ENCODE measurements at regions not wholly inside any gene's neighbourhood (a gene's known extent, or its start where the extent isn't known, plus 50 kb on each side); places are given as distances from the start of the nearest gene placed in this dataset.
"Not testable (repeated sequence)": the region's sequence is repeated elsewhere in the genome, so short reads cannot be mapped to it uniquely, and the experiment has no call there.

DNA sequence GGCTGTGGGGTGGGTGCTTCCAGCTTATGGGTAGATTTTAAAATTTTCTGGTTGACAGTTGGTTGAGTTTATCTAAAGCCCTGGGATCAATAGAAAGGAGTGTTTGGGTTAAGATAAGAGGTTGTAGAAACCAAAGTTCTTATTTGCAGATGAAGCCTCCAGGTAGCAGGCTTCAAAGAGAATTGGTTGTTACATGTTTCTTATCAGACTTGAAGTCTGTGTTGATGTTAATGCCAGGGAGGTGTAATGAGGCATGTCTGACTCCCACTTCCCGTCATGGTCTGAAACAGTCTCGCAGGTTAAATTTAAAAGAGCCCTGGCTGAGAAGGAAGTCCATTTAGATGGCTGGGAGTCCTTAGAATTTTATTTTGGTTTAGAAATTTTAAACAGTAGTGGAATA is 165.2 kb upstream of the TMEM72 start:
- no peak for DNase-seq (ENCODE audit: low read depth)

GRCh38 chr10:44747593-44748172 is 163.5 kb upstream of the TMEM72 start:
- DNase-seq (ENCODE audit: low read depth): no peak

GRCh38 chr10:44749151-44749550 is 162.0 kb upstream of the TMEM72 start:
- DNase-seq (ENCODE audit: low read depth): no peak

GRCh38 chr10:44752451-44753441 is 158.4 kb upstream of the TMEM72 start:
- DNase-seq (ENCODE audit: low read depth): no peak

GRCh38 chr10:44754355-44754754 is 156.8 kb upstream of the TMEM72 start:
- not testable (repeated sequence) for DNase-seq (ENCODE audit: low read depth)

GRCh38 chr10:44755481-44755880 is 155.7 kb upstream of the TMEM72 start:
- DNase-seq (ENCODE audit: low read depth): no peak

DNA sequence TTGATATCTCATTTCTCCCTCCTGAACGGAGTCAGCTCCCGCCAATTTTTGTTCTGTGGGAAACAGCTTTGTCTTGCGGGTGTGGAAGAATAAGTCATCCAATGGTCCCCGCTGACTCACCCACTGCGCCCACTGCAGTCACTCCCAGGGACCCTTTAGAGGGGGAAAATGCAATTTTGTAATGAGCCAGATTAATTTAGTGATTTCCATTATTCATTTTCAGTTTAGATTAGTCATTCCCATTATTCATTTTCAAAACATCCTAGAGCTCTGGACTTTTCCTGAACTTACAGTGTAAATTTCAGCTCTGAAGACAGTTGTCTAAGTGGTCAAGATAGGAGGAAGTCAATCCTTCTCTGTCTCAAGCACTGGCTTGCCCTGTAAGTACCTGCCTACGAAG is 154.9 kb upstream of the TMEM72 start:
- DNase-seq (ENCODE audit: low read depth): no peak

DNA sequence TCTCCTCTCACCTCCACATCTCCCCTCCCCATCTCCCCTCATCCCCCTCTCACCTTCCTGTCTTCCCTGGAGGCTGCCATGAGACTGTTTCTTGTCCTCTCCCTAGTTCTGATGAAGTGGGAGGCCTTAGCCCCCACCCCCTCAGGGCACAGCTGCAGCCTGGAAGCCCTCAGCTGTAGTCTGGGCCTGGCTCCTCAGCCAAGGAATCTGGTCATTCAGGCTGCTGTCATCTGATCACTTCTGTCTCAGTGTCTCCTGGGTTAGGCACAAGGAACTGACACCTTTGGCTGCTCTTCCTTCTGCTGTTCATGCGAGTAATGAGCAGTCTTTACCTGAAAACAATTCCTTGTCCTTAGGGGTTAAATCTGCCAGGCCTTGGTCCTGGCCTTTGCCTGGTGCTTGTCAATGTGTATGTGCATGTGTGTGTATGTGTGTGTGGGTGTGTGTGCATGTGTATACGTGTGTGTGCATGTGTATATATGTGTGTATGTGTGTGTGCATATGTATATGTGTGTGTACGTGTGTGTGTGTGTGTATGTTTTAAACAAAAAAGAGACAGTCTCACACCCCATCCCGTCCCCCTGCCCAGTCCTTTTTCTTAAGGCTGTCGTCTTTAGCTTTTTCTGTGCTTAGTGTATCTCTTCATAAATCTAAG is 153.5 kb upstream of the TMEM72 start:
- no peak for DNase-seq (ENCODE audit: low read depth)

DNA sequence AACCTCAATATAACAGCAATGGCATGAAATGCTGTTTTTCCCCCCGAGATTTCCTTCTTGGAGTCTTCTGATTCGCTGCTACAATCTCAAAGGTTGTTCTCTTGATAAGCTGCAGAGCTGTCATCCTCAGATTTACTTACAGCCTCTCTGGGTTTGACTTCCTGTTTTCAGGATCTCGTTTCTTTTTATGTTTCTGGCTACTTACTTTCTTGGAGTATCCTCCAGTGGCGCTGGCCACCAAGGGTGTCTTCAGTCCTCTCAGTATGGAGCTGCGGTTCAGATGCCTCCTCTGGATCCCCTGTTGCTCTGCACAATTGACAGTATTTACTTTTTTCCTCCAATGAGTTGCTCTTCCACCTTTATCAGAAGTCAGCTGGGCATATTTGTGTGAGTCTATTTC is 152.0 kb upstream of the TMEM72 start:
- DNase-seq (ENCODE audit: low read depth): no peak

DNA sequence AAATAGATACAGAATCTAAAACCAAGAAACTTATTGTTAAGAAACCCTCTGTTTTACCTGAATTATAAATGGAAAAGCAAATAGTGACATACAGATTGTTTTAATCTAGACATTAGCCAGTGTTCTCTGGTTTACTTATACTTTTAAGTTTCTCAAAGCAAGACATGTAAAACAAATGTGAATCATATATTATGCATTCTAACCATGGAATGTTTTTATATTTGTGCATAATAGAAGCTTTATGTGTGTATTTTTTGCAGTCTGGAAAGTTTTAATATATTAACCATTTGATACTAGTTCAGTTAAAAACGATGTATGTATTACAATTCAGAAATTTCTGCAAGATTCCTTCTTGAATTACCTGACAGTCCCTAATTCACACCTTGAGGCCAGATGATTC is 150.6 kb upstream of the TMEM72 start:
- no peak for DNase-seq (ENCODE audit: low read depth)

- no peak for DNase-seq (ENCODE audit: low read depth)
These were observed 150.1 kb upstream of the TMEM72 start for GRCh38 chr10:44761076-44761475.

- DNase-seq (ENCODE audit: low read depth): no peak
These were observed 147.8 kb upstream of the TMEM72 start for GRCh38 chr10:44763331-44763730.

- DNase-seq (ENCODE audit: low read depth): no peak
These were observed 145.8 kb upstream of the TMEM72 start for GRCh38 chr10:44765299-44765698.

DNA sequence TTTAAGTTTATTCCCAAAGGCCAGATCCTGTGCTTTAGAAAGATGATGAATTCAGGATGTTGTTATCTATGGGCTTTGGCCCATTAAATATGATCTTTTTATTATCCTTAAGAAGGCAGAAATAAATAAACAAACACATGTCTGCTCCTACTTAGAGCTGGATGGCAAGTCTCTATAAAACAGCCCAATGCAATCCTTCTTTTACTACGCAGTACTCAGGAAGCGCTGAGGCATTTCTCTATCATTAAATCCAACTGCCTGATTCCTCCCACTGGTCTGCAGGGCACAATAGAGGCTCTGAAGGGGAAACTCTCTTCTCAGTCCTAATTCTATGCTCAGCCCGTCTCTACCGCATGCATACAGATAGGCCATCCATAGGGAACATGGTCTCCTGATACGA is 144.5 kb upstream of the TMEM72 start:
- DNase-seq (ENCODE audit: low read depth): no peak

- DNase-seq (ENCODE audit: low read depth): no peak
These were observed 141.7 kb upstream of the TMEM72 start for GRCh38 chr10:44769450-44769849.

DNA sequence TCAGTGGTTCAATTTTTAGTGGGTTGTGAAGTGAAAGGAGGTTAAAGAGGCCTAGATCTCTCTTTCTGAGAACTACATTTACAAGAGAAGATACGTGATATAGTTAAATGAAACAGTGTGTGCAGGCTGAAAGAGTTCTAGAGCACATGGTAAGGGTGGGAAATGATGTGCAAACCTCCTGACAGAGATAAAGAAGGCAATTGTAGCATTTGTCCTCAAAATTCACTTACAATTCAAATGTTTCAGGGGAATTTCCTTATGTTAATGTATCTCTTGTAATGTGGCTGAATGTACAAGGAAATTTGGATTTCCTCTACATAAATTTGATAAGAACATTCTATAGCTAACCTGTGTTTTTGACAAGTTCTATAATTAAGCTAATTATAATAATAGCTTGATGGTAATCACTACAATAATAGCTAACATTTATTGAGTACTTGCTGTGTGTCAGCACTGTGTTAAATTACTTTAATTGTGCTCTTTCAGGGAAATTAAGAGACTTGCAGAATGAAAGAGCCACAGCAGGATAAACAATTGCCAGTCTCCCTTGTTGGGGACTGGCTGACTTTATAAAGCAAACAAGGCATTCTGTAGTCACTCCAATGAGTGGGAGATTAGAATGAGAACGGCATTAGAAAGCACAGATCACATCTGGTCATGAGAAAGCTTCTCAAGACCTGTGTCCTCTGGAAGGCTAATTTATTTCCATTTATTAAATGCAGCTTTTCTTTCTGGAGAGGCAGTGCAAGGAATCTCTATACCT is 139.7 kb upstream of the TMEM72 start:
- DNase-seq (ENCODE audit: low read depth): no peak

GRCh38 chr10:44773565-44773964 is 137.6 kb upstream of the TMEM72 start:
- no peak for DNase-seq (ENCODE audit: low read depth)

DNA sequence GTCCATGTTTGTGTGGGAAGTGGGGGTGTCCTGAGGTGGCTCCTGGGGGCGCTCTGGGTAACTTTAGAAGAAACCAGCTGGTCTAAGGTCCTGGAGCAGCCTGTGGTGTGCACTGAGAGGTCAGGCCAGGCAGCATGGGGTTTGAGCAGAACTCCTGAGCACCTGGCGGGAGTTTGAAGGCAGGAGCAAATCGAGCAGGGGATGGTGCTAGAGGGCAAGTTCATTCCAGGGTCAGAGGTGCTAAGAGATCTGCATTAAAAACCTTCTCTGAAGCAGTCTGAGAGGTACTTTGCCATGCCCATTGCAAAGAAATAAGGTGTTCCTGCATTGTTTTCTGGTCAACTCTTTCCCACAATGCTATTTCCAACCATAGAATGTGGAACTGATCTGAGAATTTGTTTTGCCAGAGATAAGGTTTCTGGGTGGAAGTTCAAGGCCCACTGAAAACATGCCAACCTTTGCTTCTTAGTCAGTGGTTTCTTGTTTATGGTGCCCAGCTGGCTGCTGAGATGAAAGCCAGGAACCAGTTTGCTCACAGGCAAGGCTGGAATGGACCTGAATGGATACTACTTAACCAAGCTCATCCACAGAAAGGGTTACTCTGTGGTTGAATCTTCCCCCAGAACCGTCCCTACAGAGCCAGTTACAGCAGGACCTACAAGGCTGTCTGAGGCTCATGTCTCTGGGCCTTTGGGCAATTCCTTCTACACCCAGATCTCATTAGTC is 136.3 kb upstream of the TMEM72 start:
- DNase-seq (ENCODE audit: low read depth): no peak

DNA sequence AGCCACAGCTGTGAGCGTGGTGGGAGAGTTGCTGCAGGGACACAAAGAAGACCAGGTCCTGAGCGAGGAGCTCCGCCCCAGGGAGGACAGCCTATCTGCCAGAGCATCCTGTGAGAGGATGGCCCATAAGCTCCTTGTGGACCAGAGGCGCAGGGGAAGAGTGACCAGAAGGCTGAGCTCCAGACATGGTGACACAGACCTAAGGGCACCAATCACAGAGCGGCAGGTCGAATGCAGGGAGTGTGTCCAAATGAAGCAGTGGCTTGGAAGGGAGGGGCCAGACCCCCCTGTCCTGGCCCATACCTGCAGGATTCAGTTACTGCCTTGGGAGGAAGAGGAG is 135.8 kb upstream of the TMEM72 start:
- no peak for DNase-seq (ENCODE audit: low read depth)

DNA sequence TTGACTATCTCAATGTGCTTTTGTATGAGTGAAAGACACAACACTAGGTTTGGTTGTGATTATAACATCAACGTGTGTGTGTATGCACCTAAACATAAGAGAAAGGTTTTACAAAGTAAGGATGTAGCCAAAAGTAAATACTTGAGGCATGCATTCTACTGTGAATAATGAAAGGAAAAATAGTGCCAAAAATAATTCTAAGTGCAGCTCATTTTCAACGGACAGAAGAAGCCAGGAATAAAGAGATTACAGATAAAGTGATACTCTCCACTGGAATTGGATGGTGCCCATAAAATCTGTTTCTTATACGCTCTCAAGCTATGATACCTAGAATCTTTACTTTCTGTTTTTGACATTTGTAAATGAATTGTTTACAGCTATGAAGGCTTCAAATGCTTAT is 135.0 kb upstream of the TMEM72 start:
- no peak for DNase-seq (ENCODE audit: low read depth)

DNA sequence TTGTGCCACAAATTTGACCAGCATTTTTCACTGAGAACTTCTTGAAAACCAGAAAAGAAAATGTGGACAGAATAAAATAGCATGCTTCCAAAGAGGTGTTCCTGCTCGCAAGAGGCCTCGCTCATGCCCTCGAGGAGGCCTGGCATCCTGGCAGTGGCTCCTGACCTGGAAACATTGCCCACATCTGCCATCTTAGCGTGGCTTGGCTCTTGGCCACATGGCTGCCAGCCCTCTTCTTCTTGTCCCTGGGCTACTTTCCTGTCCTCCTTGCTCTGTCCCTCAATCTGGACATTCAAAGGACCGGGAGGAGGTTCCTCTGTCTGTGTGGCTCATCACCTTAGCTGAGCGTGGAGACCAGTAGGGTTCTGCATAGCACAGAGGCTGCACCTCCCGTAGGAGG is 131.6 kb upstream of the TMEM72 start:
- DNase-seq (ENCODE audit: low read depth): no peak

DNA sequence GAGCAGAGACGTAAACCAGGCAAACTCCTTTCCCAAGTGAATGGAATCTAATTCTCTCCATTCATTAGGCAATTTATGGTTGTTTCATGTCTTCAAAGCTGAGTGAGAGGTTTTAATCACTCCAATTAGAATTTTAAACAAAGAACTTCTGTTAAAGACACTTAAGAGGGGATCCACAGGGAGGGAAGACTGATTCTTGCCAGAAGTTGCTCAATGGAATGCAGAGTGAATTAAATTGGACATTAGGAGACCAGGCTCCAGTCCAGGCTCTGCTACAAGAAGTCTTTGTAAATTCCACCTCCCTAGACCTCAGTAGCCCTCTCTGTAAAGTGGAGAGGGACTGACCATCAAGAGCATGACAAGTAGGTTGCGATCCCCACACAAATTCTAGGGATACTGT is 130.7 kb upstream of the TMEM72 start:
- DNase-seq (ENCODE audit: low read depth): no peak

Measured in stimulated activated CD8-positive, alpha-beta memory T cell treated with anti-CD3 and anti-CD28 coated beads, Interleukin-15, amount 100 ng/mL, for 1 hour (primary cell).